GM19395 (cell line): ENCODE measurements at regions not wholly inside any gene's neighbourhood (a gene's known extent, or its start where the extent isn't known, plus 50 kb on each side); places are given as distances from the start of the nearest gene placed in this dataset.
A peak's percentile ranks its signal among the peaks of the same experiment; 100 is the strongest.

ENCODE experiments used
- ATAC-seq: cut with Tn5 transposase; IDR thresholded peaks from one replicate; pipeline ENCODE4 v1.9.1; 2021; ENCODE audit warnings: mild to moderate bottlenecking, moderate library complexity; ENCODE audit not compliant: unreplicated experiment

GRCh38 chr4:10773656-10774055, 89.1 kb upstream of the CLNK start:
- no peak for ATAC-seq

- ATAC-seq: no peak
Measured at GRCh38 chr4:10773010-10773409, 88.4 kb upstream of the CLNK start.

- no peak for ATAC-seq
Measured at GRCh38 chr4:10765386-10765785, 80.8 kb upstream of the CLNK start.

- ATAC-seq: no peak
Measured at GRCh38 chr4:10762561-10762960, 78.0 kb upstream of the CLNK start.

- ATAC-seq: no peak
Measured at GRCh38 chr4:10761903-10762302, 77.3 kb upstream of the CLNK start.

- ATAC-seq: no peak
Measured at GRCh38 chr4:10760086-10760485, 75.5 kb upstream of the CLNK start.

- no peak for ATAC-seq
Measured at GRCh38 chr4:10758906-10759305, 74.3 kb upstream of the CLNK start.

GRCh38 chr4:10753856-10754402, 69.4 kb upstream of the CLNK start:
- ATAC-seq: no peak

- ATAC-seq: no peak
Measured at GRCh38 chr4:10753336-10753735, 68.8 kb upstream of the CLNK start.

GRCh38 chr4:10750714-10751113, 66.1 kb upstream of the CLNK start:
- no peak for ATAC-seq

- ATAC-seq: peak; percentile 37
Measured at GRCh38 chr4:10747186-10747585, 62.6 kb upstream of the CLNK start.

- no peak for ATAC-seq
Measured at GRCh38 chr4:10746371-10747171, 62.0 kb upstream of the CLNK start.

GRCh38 chr4:10743357-10743756, 58.8 kb upstream of the CLNK start:
- ATAC-seq: peak; percentile 68

- ATAC-seq: peak; percentile 47
Measured at GRCh38 chr4:10741961-10742699, 57.6 kb upstream of the CLNK start.

- ATAC-seq: no peak
Measured at GRCh38 chr4:10740891-10741620, 56.5 kb upstream of the CLNK start.

GRCh38 chr4:10740251-10740650, 55.7 kb upstream of the CLNK start:
- ATAC-seq: no peak

- ATAC-seq: no peak
Measured at GRCh38 chr4:10738826-10739489, 54.4 kb upstream of the CLNK start.

GRCh38 chr4:10737337-10737736, 52.8 kb upstream of the CLNK start:
- no peak for ATAC-seq

- no peak for ATAC-seq
Measured at GRCh38 chr4:10736895-10737294, 52.3 kb upstream of the CLNK start.

GRCh38 chr4:10736266-10736665, 51.7 kb upstream of the CLNK start:
- no peak for ATAC-seq

- no peak for ATAC-seq
Measured at GRCh38 chr4:10734697-10735096, 50.1 kb upstream of the CLNK start.
